GM21737 (cell line): ENCODE measurements at regions not wholly inside any gene's neighbourhood (a gene's known extent, or its start where the extent isn't known, plus 50 kb on each side); places are given as distances from the start of the nearest gene placed in this dataset.

Source experiments
- ATAC-seq: cut with Tn5 transposase; IDR thresholded peaks from one replicate; pipeline ENCODE4 v1.9.1; 2021; ENCODE audit warnings: mild to moderate bottlenecking, moderate library complexity; ENCODE audit not compliant: unreplicated experiment

DNA sequence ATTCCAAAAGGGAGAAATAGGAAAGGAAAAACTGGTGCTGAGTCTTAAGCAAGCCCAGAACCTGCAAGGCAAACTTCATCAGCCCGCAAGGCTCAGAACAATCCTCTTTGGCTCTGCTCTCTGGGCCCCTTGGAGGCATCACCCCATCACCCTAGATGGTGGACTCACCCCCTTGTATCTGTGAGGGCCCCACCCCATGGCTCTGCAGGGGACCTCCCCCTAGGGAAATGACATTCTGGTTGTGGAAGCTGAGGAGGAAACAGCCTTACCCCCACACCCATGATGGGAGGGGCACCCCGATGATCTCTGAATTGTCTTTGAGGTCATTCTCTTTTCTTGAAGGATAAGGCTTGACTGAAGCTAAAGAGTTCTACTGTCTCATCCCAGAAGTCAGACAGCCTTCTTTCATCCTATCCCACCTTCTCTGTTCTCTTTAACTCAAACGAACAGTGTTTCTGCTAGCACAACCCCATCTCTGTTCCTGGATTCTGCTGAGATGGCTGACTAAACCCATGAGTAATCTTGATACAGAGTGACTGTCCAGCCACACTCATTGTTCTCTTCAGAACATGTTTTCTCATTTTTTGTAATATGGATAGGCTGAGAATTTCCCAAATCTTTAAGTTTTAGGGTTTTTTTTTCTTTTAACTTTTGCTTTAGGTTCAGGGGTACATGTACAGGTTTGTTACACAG is 492.1 kb upstream of the MYT1L start:
- no peak for ATAC-seq

DNA sequence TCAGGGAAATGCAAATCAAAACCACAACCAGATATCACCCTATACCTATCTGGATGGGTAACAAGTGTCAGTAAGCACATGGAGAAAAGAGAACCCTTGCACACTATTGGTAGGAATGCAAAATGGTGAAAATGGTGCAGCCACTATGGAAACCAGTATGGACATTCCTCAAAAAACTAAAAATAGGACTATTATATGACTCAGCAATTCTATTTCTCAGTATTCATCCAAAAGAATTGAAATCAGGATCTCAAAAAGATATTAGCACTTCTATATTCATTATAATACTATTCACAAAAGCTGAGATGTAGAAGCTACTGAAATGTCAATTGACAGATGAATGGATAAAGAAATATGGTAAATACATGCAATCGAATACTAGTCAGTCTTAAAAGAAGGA is 491.1 kb upstream of the MYT1L start:
- ATAC-seq: no peak

DNA sequence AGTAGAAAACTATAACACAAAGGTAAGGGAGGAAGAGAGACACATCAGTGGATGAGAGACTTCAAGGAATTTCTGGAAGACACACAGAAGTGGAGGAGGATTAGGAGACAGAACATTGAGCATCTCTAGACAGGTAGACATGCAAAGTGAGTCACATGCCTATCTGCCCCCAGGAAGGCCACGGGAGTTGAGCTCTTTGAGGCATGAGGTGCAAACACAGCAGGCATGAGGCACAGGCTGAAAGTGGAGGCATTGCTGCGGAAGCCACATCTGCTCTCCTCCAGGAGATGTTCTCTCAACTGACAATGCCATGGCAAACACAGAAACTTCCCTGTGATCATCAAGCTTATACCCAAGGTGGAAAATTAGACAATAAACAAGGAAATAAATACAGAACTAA is 481.6 kb upstream of the MYT1L start:
- ATAC-seq: no peak

DNA sequence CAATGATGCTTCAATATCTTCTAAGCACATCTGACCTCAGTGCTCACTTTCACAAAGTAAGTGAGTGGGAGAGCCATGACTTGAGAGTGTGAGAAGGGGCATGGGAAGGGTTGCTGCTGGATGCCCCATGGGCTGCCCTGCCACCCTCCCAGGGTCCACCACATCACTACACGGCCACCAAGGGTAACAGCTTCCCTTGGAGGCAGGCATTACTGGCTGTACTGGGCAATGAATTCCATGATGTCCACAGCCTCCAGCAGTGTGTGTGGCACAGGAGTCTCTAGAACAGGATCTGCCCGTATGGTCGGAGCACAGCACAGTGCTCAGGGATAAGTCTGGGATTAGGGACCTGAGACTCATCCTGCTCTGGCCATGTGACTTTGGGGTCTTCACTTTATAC is 481.0 kb upstream of the MYT1L start:
- ATAC-seq: no peak

DNA sequence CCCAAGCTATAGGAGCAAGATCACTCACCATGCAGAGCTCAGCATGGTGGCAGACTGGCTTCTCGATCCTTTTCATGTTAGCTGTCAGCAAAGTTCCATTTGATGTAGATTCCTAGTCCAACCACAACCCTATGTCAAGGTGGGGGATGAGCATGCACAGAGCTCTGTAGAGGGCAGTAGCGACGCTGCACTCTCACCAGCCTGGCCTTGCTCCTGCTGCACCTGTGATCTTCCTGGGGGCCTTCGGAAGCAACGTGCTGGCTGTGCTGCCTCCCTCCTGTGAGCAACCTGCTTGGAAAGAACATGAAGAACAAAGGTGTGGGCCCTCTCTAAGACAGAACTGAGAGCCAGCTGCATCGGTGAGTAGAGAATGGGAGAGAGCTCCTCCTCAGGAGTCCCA is 479.4 kb upstream of the MYT1L start:
- no peak for ATAC-seq

DNA sequence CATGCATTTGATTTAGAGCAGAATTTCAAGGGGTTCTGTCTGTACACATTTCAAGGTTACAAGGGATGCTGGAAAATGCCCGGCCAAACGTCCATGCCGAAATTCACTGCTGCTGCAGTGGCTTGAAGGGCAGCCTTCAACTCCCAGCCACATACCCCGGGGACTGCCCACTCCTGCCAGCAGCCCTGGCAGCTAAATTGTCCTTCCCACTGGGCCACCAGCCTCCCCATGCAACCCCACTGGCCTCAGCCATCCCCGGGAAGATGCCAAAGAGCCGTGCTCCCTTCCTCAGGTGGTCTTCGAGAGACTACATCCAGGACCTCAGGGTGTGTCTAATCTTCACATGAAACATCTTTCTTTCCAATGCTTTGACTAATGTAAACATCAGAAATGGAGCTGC is 478.7 kb upstream of the MYT1L start:
- no peak for ATAC-seq

DNA sequence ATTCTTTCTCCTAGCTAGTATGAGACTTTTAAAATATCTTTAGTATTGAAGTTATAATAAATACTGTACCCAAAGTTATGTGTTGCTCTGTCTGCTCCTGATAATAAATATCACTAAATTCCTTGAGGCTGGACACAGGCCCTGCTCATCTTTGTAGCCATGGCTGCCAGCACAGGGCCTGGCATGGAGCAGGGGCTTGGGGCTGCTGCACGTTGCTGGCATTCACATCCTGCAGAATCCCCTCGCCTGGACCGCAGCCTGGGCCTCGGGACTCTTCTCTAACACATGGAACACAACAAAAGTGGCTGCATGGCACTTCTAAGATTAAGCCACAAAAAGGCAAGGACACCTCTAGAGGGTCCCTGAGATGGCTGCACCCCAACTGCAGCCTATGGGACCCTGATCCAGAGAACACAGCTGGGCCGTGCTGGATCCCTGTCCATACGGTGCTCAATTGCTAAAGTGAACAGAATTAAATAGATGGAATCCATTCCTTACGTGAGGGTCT is 477.5 kb upstream of the MYT1L start:
- no peak for ATAC-seq

DNA sequence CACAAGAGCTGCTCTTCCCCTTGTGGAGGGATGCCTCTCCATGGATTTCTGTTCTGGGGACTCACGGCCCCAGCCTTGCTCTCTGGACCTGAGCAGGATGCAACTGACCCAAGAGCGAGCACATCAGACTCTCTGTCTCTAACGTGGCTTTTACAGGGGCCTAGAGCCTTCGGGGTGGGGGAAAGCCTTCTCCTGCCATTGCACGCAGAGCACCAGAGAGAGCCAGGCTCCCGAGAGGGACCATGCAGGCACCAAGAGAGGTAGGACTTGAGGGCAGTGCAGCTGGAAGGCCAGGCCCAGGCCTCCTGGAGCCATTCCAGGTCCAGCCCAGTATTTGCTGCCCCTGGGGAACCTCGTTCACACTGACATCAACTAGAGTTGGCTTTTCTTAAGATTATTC is 475.6 kb upstream of the MYT1L start:
- no peak for ATAC-seq

DNA sequence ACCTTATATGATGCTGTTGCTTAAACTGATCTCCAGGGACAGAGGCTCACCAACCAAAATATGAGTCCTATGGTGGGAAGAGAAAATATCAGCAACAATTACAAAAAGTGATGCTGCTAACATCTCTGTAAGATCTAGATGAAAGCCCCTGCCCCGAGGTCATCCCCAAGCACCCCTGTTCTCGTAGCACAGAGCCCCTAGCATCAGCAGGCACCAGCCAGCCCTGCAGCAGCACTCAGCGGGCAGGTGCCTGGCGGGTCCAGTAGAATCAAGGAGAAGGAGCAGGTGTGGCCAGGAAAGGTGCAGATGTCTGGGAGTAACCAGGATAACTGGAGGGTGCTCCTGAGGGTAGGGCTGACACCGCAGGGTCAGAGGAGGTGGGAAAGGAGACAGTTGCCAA is 474.2 kb upstream of the MYT1L start:
- no peak for ATAC-seq

DNA sequence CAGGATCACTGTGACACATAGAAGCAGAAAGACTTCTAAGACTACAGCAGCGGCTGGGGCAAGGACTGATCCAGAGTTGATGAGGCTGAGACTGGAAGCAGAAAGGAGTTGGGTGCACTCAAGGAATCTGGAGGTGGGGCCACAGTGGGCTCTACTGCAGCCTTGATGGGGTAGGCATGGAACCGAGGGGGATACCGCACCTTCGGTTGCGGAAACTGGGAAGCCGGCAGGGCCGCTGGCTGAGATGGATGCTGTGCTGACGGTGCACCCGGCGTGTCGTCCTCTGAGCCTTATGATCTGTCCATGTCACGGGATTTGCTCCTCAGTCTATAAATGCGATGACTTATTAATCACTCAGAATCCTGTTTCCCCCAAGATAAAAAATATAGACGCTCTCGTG is 473.5 kb upstream of the MYT1L start:
- no peak for ATAC-seq

DNA sequence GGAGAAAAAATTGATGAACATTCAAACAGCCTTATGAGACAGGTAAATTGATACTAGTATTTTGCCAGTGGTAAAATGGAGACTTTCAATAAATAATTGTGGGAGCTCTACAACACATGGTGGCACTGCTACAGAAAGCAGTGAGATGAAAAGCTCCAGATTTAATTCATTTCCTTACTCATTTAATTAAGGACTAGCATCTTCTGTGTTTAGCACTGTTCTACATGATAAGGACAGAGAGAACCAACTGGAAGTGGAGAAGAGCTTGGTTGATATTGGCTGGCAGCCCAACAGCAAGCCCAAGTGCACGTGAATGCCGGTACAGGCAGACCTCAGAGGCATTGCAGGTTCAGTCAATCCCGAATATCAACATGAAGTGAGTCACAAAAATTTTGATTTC is 470.4 kb upstream of the MYT1L start:
- no peak for ATAC-seq

DNA sequence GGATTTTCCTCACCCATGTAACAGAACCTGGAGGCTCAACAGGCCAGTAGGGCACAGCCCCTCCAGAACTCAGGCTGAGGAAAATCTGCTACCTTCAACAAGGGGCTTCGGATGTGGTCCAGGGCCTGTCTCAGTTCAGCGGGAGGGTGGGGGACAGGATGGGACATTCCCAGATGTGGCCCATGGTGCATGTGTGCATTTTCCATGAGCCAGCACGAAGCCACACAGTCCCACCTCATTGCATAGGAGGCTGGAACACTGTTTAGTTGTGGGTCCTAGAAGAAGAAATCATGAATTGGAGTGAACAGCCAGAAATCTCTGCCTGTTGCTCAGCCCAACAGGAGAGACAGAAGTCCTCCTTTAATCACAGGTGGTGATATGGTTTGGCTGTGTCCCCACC is 469.6 kb upstream of the MYT1L start:
- ATAC-seq: no peak

DNA sequence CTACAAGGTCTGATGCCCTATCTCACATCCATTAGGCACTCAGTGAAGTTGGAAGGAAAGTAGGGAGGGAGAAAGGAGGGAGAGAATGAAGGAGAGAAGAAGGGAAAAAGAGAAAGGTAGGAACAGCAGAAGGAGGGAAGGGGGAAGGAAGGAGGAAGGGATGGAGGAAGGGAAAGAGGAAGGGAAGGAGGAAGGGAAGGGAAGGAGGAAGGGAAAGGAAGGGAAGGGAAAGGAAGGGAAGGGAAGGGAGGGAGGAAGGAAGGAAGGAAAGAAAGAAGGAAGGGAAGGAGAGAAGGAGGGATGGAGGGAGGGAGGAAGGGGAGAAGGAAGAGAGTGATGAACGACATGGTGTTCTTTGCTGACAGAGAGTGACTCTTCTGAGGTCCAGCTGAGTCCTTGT is 468.9 kb upstream of the MYT1L start:
- ATAC-seq: no peak

DNA sequence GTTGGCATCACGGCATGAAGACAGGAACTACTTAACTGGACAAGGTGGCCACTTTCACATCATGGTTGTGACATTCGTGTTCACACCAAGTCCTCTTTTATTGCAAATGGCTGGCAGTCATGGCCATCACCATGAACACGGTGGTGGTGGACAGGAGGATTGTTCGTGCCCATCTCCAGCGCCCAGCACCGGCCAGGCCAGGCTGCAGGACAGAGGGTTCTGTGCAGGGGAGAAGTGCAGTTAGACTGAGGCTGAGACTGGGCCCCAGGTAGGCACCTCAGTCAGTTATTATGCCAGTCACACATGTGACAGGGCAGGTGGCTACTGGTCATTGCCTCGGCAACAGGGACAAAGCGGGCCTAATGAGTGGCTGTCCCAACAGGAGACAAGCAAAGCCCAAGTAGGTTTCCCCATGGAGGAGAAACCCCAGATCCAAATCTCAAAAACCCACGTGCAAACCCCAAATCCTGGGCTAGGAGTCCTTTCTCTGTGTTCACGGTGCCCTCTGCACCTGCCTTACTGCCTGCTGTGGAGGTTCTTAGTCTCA is 468.1 kb upstream of the MYT1L start:
- ATAC-seq: no peak

DNA sequence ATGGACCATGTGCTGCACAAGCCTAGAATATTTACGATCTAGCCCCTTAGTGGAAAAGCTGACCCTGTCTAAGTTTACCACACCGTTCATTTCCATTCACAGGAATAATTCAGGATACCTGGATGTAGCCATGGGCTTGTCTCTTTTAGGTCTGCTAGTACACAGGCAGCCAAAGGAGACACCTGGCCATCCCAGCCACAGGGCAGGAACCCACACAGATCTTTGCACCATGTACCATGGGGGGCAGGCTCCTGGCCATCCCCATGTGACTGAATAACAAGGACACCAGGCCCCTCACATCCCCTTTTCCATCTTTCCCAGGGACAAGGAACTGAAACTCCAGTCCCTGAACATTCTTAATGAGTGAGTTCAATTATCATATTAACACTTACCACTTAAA is 467.3 kb upstream of the MYT1L start:
- no peak for ATAC-seq

DNA sequence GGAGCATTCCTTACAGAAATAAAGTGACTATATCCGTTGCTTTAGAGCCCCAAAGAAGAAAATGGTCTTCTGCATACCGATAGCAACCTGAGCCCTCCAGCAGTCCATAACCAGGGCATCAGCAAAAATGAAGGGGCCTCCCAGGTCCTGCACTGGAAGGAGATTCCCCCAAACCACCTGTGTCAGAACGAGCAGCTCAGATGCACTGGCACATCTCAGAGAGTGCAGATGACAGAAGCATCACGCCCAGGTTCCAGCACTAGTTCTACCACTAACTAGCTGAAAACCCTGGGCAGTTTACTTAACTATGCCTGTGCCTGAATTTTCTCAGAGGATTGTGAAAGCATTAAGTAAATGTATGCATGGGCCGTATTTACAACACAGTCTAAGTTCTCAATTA is 466.7 kb upstream of the MYT1L start:
- ATAC-seq: no peak

DNA sequence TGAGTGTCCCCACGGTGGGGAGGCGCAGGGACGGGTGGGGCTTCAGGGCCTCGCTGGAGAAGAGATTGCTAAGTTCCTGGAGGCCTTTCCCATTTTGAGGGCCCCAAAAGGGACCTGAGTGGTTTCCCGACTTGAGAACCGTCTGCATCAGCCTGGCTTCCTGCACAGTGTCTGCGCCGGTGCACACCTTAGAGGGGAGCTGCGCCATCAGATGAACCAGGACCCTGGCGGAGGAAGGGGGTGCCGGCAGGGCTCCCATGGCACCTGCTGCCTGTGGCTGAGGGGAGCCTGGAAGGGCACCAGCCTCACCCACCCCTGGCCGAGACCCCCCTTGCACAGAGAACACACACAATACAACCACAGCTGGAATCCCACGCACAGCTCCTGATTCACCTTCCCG is 465.1 kb upstream of the MYT1L start:
- ATAC-seq: no peak

DNA sequence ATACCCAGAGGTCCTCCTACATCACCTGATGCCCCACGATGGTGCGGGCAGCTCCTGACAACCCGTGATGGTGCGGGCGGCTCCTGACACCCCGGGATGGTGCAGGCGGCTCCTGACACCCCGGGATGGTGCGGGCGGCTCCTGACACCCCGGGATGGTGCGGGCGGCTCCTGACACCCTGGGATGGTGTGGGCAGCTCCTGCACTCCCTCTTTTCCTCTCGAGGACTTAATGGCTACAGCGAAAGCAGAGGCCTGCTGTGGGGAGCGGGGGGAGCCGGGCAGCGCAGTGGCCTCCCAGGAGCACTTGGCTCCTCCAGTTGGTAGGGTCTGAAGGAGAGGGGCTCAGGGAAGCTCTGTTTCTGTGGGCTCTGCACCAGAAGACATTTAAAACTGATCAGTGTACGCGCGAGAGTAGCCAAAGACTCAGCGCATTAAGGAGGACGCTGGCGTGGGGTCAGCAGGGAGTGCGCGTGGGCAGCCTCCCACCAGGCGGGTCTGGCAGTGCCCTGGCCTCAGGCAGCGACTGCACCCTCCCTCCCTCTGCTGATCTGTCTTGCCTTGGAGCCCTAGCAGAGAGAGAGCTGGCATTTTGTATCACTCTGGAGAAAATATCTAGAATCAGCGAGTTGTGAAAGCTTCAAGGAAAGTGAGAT is 464.5 kb upstream of the MYT1L start:
- no peak for ATAC-seq

DNA sequence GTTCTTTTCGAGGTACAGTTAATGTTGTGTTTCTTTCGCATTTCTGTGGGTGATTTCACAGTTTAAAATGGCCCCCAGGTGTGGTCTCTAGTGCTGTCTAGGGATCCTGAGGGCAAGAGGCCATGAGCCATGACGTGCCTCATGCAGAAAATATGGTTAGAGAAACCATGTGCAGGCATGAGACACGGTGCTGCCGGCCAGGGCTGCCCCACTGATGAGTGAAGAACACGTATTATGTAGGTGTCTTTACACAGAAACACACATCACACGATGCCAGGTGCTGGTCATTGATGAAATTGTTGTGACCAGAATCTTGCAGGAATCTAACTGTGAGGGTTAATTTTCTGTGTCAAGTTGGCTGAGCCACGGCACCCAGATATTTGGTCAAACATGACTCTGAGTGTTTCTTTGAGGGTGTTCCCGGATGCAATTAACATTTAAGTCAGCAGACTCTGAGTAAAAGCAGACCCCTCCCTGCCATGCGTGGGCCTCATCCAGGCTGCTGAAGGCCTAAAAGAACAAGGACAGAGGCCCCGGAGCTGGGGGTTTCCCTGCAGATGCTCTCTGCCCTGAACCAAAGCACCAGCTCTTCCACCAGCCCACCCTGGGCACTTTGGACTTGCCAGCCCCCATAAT is 463.0 kb upstream of the MYT1L start:
- ATAC-seq: no peak

DNA sequence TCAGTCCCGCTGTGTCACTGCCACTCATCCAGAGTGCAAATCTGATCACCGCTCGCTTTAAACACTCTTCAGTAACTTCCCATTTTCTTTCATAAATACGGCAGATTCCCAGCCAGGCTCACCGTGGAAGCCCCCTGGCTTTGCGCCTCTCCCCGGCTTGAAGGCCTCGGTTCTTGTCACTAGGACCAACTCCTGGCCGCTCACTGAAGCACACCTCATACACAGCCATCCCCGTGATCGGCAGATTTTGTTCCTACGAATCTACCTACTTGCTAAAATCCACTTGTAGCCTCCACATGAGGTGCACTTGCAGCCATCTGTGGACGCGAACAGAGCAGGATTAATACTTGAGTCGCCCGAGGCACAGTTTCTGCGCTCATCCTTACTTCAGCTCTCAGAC is 462.4 kb upstream of the MYT1L start:
- ATAC-seq: no peak

DNA sequence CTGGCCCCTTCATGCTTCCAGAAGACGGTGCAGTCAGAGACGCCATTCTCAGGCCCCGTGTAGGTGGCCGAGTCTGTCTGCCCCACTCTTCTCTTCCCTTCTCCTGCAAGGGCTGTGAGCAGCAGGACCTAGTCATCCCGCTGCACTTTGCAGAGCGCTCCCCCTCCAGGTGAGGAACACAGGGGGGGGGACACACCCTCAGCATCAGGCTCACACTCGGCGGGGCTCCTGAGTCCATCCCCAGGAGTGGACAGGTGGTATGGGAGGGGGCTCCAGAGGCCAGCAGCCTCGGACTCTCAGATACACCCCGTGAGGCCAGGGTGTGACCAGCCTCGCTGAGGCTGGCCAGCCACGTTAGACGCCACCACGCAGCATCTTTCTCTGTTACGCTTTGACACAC is 460.5 kb upstream of the MYT1L start:
- no peak for ATAC-seq

DNA sequence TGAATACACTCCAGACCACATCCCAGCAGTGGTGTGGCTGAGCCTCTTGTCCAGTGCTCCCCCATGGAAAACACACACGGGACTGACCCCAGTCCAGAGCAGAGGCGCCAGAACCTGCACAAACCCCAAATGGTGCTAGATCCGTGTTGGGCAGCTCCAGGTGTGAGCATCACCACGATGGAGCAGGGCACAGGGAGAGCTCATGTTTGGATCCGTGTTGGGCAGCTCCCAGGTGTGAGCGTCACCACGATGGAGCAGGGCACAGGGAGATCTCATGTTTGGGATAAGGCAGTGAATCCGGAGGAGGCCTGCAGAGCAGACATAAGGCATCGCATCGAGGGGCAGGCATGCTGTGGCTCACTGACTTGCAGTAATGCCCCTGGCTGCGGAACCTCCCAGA is 460.0 kb upstream of the MYT1L start:
- ATAC-seq: no peak
